ENCODE measurements at regions not wholly inside any gene's neighbourhood (a gene's known extent, or its start where the extent isn't known, plus 50 kb on each side); places are given as distances from the start of the nearest gene placed in this dataset.

- TF ChIP-seq, protein P1, sequence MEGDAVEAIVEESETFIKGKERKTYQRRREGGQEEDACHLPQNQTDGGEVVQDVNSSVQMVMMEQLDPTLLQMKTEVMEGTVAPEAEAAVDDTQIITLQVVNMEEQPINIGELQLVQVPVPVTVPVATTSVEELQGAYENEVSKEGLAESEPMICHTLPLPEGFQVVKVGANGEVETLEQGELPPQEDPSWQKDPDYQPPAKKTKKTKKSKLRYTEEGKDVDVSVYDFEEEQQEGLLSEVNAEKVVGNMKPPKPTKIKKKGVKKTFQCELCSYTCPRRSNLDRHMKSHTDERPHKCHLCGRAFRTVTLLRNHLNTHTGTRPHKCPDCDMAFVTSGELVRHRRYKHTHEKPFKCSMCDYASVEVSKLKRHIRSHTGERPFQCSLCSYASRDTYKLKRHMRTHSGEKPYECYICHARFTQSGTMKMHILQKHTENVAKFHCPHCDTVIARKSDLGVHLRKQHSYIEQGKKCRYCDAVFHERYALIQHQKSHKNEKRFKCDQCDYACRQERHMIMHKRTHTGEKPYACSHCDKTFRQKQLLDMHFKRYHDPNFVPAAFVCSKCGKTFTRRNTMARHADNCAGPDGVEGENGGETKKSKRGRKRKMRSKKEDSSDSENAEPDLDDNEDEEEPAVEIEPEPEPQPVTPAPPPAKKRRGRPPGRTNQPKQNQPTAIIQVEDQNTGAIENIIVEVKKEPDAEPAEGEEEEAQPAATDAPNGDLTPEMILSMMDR (IDR thresholded peaks at IDR 0.05; ENCODE audit: poor library complexity, severe bottlenecking), result no peak
- no peak for TF ChIP-seq POLR2AphosphoS5 (IDR thresholded peaks at IDR 0.05)
- no peak for TF ChIP-seq RAD21 (conservative IDR thresholded peaks at IDR 0.05)
- TF ChIP-seq EZH2 (IDR thresholded peaks at IDR 0.05; ENCODE audit: borderline replicate concordance, insufficient read depth, low read length, poor library complexity, severe bottlenecking), result no peak
- TF ChIP-seq EP300 (conservative IDR thresholded peaks at IDR 0.05; ENCODE audit: poor library complexity, severe bottlenecking), result no peak
- TF ChIP-seq, protein P2, sequence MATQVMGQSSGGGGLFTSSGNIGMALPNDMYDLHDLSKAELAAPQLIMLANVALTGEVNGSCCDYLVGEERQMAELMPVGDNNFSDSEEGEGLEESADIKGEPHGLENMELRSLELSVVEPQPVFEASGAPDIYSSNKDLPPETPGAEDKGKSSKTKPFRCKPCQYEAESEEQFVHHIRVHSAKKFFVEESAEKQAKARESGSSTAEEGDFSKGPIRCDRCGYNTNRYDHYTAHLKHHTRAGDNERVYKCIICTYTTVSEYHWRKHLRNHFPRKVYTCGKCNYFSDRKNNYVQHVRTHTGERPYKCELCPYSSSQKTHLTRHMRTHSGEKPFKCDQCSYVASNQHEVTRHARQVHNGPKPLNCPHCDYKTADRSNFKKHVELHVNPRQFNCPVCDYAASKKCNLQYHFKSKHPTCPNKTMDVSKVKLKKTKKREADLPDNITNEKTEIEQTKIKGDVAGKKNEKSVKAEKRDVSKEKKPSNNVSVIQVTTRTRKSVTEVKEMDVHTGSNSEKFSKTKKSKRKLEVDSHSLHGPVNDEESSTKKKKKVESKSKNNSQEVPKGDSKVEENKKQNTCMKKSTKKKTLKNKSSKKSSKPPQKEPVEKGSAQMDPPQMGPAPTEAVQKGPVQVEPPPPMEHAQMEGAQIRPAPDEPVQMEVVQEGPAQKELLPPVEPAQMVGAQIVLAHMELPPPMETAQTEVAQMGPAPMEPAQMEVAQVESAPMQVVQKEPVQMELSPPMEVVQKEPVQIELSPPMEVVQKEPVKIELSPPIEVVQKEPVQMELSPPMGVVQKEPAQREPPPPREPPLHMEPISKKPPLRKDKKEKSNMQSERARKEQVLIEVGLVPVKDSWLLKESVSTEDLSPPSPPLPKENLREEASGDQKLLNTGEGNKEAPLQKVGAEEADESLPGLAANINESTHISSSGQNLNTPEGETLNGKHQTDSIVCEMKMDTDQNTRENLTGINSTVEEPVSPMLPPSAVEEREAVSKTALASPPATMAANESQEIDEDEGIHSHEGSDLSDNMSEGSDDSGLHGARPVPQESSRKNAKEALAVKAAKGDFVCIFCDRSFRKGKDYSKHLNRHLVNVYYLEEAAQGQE (IDR thresholded peaks at IDR 0.05; ENCODE audit: borderline replicate concordance), result no peak
- no peak for TF ChIP-seq SMC3 (conservative IDR thresholded peaks at IDR 0.05; ENCODE audit: poor library complexity)
These were observed 110.8 kb downstream of the TNFAIP3 start for GRCh38 chr6:137977814-137978213.

Data from neural cell (in vitro differentiated cells).